NCI-H2107 (cell line): ENCODE measurements at regions not wholly inside any gene's neighbourhood (a gene's known extent, or its start where the extent isn't known, plus 50 kb on each side); places are given as distances from the start of the nearest gene placed in this dataset.

Experiments used
- DNase-seq: peaks from one replicate; lab custom pipeline; 2025; lab: John Stamatoyannopoulos, UW

DNA sequence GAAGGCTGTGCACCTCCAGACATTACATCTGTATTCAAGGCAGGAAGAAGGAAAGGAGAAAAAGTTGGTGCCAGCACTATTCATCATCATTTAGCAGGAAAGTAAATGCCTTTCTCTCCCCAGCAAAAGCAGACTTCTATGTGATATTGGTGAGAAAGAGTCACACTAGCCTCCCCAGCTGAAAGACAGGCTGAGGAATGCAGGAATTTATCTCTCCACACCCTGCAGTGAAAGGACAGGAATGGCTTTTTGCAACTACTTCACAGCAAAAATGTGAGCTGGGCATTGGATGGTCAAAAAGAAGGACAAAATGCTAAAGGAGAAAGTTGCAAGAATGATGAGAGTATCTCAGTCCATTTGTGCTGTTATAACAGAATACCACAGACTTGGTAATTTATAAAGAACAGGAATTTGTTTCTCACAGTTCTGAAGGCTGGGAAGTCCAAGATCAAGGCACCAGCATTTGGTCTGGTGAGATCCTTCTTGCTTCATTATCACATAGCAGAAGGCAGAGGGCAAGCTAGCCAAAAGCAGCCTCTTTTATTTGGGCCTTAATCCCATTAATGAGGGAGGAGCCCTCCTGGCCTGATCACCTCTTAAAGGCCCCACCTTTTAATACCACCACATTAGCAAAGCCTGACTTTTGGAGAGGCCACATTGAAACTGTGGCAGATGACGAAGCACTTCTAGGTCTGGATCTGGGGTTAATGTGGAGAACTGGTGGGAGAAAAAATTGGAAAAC, 388.1 kb upstream of the SLC14A2 start:
- DNase-seq: no peak

DNA sequence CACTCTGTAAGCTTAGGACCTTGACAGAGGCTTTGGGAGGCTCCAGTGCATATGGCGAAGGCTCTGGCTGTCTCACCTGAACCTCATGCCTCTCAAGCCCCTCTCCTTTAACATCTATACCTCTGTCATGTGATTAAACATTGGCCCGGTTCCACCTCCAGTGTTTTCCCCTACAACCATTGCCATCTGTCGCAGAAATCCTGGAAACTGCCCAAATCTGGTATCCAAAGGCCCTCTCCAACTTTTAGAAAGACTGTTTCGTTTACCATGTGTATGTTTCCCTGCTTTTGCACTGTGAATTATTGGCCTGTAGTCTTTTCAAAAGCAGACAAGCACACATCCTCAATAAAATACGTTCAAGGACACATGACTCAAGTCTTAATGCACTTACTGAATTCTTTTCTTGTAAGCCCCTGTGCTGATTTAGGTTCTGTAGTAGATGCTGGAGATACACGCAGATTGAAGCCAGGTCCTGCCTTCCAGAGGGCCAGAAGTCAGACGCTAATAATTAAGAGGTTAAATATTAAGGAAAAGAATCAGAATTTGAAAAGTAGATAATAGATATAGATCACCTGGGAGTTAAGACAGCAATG, 386.4 kb upstream of the SLC14A2 start:
- DNase-seq: no peak

DNA sequence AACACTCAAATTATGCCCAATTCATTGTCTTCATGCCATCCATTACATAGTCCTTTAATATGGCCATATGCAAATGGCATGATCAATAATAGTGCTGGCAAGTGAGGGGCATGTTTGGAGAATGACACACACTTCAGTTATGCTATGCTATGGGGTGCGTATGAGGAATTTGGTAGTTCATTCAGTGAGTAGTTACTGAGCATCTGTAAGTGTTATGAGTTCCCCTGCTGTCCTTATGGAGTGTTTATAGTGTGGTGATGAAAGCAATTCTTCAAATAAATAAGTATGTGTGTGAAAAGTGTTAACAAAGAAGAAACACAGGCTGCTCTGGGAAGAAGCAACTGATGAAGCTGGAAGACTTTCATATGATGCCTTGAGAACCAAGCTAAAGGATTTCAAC, 383.7 kb upstream of the SLC14A2 start:
- no peak for DNase-seq

DNA sequence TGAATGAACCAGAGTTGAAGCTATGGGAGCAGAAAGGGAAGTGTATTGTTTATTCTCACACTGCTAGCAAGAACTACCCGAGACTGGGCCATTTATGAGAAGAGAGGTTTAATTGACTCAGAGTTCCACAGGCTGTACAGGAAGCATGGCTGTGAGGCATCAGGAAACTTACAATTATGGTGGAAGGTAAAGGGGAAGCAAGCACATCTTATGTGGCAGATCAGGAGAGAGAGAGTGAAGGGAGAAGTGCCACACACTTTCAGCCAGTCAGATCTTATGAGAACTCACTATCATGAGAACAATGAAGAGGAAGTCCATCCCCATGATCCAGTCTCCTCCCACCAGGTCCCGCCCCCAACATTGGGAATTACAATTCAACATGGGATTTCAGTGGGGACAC, 383.2 kb upstream of the SLC14A2 start:
- no peak for DNase-seq

DNA sequence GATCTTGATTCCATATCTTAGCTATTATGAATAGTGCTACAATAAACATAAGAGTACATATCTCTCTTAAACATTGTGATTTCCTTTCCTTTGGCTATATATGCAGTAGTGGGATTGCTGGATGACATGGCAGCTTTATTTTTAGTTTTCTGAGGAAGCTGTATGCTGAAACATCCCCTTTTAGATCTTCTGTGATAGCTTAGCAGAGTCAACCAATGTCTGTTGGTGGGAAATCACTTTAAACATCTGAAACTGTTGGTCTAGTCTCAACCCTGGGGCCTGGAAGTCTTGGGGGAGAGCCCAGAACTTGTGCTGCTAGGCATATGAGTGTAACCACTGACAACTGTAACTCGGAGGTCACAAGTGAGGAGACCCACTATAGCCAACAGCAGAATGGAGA, 378.6 kb upstream of the SLC14A2 start:
- no peak for DNase-seq

DNA sequence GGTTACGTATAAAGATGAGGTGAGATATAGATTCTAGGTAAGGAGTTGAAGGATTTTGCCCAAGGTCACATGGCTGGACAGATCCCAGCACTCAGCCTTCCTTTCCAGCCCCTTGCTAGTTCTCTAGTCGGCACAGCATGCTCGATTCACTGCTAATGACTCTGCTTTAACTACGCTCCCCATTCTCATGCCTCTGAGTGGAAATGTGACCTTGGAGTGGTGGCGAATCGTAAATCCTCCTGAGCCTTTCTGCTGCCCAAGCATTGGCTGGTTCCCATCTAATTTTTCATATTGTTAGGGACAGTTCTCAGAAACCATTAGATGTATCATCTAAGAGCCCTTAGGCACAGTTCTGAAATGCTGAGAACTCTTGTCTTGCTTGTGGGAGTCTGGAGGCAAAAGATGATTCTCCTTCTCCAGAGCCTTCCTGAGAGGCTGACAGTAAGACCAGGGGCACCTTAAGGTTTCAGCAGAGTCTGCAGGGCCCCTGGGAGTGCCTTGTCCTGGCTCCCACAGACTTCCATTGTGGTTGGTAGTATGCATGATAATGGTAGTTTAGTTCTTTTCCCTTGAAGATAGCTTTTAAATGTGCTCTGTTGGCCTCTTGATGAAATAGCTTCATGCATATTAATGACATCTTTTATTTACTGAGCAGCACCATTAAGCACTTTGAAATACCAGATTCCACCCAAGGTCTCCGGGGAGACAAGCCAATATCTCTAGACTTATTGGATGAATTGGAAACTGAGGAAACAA, 377.8 kb upstream of the SLC14A2 start:
- no peak for DNase-seq

DNA sequence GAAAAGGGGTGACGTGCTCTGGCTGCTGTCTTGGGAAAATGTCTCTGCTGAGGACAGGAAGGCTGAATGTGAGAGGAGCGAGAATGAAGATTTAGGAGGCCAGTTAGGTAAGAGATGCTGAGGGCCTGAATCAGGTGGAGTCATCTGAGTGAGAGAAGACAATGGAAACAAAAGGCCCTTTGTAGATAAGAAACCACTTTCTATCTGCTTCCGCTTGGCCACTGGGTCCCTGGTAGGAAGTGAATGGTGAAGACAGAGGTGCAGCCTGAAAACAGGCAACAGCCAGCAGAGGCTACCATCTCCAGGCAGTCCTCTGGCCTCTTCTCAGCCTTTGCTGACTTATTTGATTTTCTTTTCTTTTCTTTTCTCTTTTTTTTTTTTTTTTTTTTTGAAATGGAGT, 374.0 kb upstream of the SLC14A2 start:
- DNase-seq: no peak

DNA sequence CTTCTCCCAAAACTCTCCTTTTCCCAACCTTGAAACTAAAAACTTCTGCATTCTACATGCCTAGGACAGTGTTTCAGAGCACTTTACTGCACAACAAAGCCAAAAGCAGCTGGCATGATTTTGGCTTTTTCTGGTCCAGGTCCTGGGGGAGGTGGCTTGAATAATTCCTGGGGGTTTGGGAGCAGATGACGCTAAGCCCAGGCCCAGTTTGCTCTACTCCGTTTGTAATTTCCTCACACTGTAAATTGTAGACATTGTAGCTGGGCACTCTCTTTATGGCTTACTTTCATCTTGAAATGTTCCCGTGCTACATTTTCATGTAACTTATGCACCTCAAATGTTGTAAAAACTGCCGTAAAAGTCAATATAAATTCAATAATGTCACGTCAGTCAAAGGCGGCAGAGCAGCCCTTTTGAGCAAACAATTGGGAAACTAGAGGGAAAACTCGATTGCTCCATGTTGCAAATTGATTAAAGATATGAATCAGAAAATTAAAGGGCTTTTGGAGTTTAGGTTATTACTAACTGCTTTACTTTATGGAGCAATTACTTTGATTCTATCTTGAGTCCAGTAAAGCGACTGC, 373.2 kb upstream of the SLC14A2 start:
- no peak for DNase-seq

DNA sequence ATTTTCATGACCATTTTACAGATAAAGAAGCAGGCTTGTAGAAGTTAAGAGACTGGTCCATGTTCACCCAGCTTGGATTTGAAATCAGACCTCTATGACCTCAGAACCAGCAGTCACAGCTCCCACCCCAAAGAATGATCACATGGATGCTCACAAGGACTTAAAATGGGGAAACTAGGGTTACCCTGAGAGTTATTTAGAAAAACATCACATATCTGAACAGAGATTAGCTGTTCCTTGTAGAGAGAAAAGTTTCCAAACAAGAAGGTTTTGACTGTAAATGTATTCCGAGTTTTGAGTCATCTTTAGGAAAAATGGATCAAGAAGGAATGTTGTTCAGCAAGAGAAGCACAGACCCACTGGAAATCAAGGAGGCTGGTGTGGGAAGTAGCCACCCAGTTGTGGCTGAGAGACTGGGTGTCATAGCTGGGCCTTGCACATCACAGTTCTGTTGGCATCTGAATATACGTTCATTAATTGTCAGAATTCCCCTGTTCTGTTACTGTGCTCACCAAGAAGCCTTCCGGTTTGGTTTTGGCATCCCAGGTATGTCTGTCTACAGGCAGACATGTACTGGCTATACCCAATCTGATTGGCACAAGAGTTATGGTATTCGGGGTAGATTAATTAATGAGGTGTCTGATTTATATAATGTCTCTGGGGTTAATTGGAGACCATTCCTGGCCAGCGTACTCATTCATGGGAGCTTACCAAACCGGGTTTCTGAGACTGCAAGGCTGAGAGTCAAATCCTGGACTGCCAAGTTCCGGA, 371.8 kb upstream of the SLC14A2 start:
- no peak for DNase-seq

DNA sequence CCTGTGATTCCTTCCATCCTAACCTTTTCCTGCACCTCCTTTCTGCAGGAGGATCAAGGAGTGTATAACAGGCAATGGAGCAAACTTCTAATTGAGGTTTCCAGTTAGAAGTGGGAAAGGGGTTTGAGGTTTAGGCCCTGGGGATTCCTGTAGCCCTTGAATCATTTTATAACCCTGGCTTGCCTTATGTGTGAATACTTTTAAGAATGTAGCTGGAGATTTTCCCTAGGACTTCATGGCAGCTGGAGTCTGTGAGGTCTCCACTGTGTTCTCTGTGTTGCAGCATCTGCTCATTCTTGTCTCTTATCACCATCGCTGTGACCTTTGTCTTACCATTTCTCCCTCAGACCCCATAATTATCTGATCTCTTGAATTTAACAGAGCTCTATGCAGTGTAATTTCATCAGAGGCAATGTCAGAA, 370.2 kb upstream of the SLC14A2 start:
- no peak for DNase-seq

DNA sequence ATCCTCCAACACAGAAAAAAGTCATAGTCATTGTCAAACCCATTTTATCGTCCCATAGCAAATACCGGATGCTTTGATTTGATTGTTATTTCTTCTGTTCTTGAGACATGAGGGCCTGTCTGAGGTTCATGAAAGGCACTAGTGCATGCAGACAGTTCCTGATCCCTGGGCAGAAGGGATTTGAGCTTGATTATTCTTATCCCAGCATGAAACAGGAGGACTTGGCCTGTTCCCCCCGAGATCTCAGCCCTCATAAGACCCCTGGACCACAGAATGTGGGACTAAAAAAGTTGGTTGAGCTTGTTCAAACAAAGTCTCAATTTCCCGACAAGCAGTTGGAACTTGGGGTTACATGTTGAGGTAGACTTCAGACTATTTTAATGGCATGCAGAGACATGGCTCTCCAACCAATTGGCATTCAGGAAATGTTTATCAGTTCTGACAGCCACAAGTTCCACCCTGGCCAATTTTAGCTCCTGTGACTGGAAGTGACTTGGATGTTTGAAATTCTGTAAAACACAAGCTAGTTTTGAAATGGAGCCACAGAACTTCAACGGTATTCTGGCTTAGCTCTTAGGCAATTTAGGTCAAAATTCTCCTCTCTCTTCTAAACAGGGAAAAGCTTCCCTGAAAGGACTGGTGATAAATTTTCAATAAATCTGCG, 366.9 kb upstream of the SLC14A2 start:
- no peak for DNase-seq

DNA sequence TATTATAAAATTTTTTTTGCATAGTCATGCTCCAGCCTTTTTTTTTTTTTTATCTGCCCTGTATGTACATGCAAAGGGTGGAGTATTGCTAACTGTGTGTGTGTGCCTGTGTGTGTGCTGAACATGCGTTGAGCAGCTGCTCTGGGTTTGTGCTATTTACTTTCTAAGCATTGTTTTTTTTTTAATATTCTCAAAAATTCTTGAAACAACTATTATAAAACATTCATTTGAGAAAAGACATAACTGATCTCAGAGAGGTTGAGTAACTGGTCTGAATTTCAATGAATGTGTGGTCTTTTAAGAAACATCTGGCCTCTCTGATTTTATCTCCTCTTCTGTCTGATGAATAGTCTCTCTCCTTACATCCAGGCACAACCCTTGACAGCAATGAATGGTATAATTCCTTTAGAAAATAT, 366.0 kb upstream of the SLC14A2 start:
- no peak for DNase-seq

DNA sequence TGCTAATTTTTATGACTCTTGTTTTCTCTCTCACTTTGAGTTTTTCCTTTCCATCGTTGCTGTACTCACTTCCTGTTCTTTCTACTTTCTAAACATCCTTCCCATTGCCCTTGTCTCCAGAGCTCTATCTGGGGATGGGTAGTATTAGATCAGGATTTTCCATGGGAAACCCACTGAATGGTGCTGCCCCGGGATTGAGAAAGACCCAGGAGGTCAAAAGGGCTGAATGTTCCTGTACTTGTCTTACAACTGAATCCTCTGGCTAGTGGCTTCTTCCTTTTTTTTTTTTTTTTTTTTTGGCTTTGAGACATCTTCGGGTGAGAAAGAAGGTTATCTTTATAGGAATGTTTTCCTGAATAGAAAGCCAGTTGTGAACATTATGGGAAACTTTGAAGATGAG, 364.8 kb upstream of the SLC14A2 start:
- no peak for DNase-seq

DNA sequence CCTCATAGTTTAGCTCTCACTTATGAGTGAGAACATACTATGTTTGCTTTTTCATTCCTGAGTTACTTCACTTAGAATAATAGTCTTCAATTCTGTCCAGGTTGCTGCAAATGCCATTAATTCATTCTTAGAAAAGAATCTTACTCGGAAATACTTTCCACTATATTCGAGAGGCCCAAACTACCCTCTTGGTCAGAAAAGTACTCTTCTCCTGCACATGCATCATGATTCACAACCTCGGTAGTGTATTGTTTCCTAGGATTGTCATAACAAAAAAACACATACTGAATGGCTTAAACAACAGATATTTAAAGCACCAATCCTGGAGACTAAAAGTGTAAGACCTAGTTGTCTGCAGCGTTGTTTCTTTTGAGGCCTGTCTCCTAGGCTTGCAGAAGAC, 364.0 kb upstream of the SLC14A2 start:
- no peak for DNase-seq

DNA sequence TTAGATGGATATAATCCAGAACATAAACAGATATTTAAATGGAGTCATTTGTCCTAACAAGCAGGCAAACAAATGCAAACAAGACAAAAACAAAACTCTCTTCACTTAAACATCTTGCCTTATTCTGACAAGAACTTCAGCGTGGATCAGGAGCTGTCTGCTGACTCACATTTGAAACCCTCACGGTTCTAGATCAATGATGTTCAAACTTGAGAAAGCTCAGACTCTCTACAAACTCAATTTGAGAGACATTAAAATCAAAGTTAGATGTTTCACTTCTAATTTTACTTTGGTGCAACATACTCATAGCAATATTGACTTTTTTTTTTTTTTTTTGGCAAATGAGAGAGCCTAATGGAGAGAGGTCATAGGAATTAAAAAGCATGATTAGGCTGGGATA, 362.8 kb upstream of the SLC14A2 start:
- no peak for DNase-seq

DNA sequence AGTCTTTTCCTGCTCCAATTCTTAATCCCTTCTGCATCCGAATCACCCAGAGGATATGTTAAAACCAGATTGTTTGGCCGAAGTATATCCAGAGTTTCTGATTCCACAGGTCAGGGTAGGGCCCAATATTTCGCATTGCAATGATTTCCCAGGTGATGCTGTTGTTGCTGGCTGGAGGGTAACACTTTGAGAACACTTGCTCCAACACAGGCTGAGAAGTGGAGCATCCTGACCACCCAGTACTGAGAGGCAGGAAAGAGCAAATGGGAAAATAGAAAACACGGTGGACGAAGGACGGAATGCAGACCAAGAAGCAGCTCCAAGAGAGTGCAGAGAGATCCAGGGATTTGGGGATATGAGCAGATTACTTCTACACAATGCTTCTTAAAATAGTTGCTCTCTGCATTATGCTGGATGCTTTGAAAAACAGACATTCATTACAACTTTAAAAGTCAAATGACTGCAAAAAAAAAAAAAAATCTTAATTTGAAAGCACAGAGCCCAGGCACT, 362.2 kb upstream of the SLC14A2 start:
- no peak for DNase-seq

DNA sequence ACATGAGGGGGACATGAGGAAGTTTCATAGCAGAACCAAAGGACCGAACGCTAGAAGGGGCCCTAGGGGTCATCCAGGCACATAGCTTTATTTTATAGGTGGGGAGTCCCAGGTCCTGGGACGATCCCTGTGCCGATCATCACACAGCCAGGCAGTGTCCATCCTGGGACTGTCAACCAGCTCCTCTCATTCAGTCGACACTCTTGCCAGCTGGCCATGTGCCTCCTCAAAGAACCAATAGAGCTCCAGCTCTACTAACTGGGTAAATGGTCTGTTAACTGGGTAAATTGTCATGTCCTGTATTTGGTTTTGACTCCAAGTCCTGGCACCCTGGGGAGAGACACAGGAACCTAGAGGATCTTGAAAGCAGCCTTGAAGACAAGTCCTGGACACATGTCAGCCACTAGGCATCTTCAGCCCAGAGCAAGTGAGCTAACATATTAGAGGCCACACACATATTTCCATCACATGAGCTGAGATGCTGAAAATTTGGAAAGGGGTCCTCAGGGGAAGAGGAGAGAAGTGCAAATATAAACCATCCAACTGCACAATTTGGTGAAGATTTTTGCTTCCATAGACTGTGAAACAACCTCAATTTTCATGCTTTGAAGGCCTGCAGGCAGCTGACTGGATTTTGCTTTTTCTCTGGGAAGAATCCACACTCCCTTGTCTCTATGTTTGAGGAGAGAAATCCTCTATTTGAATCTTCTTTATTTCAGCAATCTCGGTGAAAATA, 361.1 kb upstream of the SLC14A2 start:
- DNase-seq: no peak

DNA sequence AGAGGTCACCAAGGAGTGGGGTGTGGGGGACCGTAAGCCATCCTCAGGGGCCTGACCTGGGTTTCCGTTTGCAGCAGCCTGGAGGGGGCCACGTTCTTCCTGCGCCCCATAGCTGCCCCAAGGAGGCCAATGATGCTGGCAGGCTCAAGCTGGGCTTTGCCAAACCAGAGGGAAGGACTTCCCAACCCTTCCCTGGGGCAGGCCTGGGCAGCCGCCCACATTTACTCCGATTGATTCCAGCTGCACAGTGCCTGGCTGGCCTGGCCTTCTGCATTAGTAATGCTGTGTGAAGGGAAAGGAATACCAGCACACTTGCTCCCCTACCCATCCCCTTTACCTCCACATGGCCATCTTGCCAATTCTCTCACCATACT, 360.6 kb upstream of the SLC14A2 start:
- no peak for DNase-seq

DNA sequence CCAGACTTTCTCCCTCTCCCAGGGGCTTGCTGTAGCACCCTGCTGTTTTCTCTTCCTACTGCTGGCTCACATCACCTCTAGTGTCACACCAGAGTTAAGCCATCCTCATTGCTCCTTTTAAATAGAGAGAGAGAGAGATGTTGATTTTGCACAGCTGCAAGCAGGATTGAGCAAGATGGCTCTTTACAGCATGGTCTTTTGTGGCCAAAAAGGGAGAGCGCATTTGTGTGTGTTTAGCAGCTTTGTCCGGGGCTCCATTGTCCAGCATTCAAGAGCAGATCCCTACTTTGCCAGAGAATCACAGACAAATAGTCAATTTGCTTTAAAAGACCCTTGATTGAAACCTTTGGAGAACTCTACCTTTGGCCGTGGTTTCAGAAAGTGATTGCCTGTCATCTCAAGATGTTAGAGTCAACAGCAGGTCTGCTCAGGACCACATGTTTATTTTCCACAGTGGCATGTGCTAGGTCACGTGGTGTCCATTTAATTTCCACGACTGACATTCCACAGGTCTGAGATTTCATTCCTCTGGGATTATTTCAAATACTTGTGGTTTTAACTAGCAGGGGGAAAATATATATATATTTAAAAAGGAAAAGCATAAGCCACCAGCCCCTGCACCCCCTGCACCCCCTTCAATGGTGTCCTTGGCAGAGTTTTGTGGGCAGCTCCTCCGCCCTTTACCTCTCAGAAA, 359.9 kb upstream of the SLC14A2 start:
- DNase-seq: no peak

DNA sequence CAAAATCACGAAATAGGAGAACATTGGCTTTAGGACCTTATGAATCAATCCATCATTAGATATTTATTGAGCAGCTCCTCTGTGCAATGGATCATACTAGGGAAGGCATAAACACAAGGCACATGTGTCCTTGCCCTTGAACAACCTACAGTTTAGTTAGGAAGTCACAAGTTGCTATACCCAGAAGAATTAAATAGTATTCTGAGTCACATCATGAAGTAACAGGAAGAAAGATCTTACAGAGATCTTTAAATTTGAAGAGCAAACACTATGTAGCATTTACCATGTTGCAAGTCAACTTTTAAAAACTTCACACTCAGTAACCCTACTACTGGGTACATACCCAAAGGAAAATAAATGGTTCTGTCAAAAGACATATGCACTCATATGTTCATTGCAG, 355.2 kb upstream of the SLC14A2 start:
- no peak for DNase-seq
